ENCODE measurements at regions not wholly inside any gene's neighbourhood (a gene's known extent, or its start where the extent isn't known, plus 50 kb on each side); places are given as distances from the start of the nearest gene placed in this dataset.

GRCh38 chr3:106635826-106636225 is 741.4 kb upstream of the CCDC54 start:
- H3K27me3 Mint-ChIP-seq (ENCODE audit: unreplicated experiment): no peaks in the 10 kb centered on the region
- no peaks in the 10 kb centered on the region for H3K4me1 Mint-ChIP-seq (ENCODE audit: unreplicated experiment)
- H3K4me3 Mint-ChIP-seq (ENCODE audit: unreplicated experiment): no peak overlapping the region
- H3K9me3 Mint-ChIP-seq (ENCODE audit: unreplicated experiment): no peaks in the 10 kb centered on the region
- no peak overlapping the region for H3K27ac Mint-ChIP-seq (ENCODE audit: unreplicated experiment)
- H3K36me3 Mint-ChIP-seq (ENCODE audit: low read depth, unreplicated experiment): no peaks in the 10 kb centered on the region
- TF ChIP-seq, protein P1, sequence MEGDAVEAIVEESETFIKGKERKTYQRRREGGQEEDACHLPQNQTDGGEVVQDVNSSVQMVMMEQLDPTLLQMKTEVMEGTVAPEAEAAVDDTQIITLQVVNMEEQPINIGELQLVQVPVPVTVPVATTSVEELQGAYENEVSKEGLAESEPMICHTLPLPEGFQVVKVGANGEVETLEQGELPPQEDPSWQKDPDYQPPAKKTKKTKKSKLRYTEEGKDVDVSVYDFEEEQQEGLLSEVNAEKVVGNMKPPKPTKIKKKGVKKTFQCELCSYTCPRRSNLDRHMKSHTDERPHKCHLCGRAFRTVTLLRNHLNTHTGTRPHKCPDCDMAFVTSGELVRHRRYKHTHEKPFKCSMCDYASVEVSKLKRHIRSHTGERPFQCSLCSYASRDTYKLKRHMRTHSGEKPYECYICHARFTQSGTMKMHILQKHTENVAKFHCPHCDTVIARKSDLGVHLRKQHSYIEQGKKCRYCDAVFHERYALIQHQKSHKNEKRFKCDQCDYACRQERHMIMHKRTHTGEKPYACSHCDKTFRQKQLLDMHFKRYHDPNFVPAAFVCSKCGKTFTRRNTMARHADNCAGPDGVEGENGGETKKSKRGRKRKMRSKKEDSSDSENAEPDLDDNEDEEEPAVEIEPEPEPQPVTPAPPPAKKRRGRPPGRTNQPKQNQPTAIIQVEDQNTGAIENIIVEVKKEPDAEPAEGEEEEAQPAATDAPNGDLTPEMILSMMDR (IDR thresholded peaks at IDR 0.05; ENCODE audit: unreplicated experiment): no peak
- no peak for DNase-seq (ENCODE audit: low spot score)

- Mint-ChIP-seq H3K27me3 (ENCODE audit: unreplicated experiment) (no peaks in the 10 kb centered on the region), H3K4me3 (ENCODE audit: unreplicated experiment) (no peak overlapping the region), H3K27ac (ENCODE audit: unreplicated experiment) (no peak overlapping the region), H3K4me1 (ENCODE audit: unreplicated experiment) (no peaks in the 10 kb centered on the region), H3K9me3 (ENCODE audit: unreplicated experiment) (peaks cover 5% of the 10 kb centered on the region), H3K36me3 (ENCODE audit: low read depth, unreplicated experiment) (peaks cover 9% of the 10 kb centered on the region)
- TF ChIP-seq, protein P1 (IDR thresholded peaks at IDR 0.05; ENCODE audit: unreplicated experiment): no peak
- DNase-seq (ENCODE audit: low spot score): no peak
Measured at GRCh38 chr3:106640353-106640752, 736.9 kb upstream of the CCDC54 start.

DNA sequence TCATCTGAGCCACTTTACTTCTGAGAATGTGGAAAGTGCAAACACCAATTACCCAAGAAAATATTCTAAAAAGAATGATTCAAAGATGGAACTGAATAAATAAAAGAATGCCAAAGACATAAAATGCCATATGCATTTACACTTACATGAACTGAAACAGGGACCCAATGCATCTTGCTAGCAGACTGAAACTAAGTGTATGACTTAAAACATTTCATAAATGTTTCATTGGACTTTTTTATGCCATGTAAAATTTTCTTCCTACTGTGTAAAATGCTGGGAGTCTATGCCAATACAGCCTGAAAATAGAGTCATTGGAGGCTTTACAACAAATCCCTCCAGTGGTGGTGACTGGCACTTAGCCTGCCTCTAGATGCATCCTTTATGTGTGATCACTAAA is 735.1 kb upstream of the CCDC54 start:
- Mint-ChIP-seq H3K27ac (ENCODE audit: unreplicated experiment) (no peak overlapping the region), H3K4me1 (ENCODE audit: unreplicated experiment) (no peaks in the 10 kb centered on the region), H3K9me3 (ENCODE audit: unreplicated experiment) (peaks cover 9% of the 10 kb centered on the region), H3K4me3 (ENCODE audit: unreplicated experiment) (no peak overlapping the region), H3K36me3 (ENCODE audit: low read depth, unreplicated experiment) (peaks cover 9% of the 10 kb centered on the region), H3K27me3 (ENCODE audit: unreplicated experiment) (no peaks in the 10 kb centered on the region)
- TF ChIP-seq, protein P1 (IDR thresholded peaks at IDR 0.05; ENCODE audit: unreplicated experiment): no peak
- DNase-seq (ENCODE audit: low spot score): no peak

GRCh38 chr3:106643684-106644161 is 733.5 kb upstream of the CCDC54 start:
- Mint-ChIP-seq H3K27me3 (ENCODE audit: unreplicated experiment) (no peaks in the 10 kb centered on the region), H3K36me3 (ENCODE audit: low read depth, unreplicated experiment) (peaks cover 9% of the 10 kb centered on the region), H3K4me3 (ENCODE audit: unreplicated experiment) (no peak overlapping the region), H3K9me3 (ENCODE audit: unreplicated experiment) (peaks cover 9% of the 10 kb centered on the region), H3K27ac (ENCODE audit: unreplicated experiment) (no peak overlapping the region), H3K4me1 (ENCODE audit: unreplicated experiment) (no peaks in the 10 kb centered on the region)
- peak; percentile 3 for DNase-seq (ENCODE audit: low spot score)
- TF ChIP-seq, protein P1 (IDR thresholded peaks at IDR 0.05; ENCODE audit: unreplicated experiment): no peak

- no peaks in the 10 kb centered on the region for H3K36me3 Mint-ChIP-seq (ENCODE audit: low read depth, unreplicated experiment)
- H3K4me3 Mint-ChIP-seq (ENCODE audit: unreplicated experiment): no peak overlapping the region
- H3K27ac Mint-ChIP-seq (ENCODE audit: unreplicated experiment): no peak overlapping the region
- TF ChIP-seq, protein P1 (IDR thresholded peaks at IDR 0.05; ENCODE audit: unreplicated experiment): no peak
- no peaks in the 10 kb centered on the region for H3K9me3 Mint-ChIP-seq (ENCODE audit: unreplicated experiment)
- H3K27me3 Mint-ChIP-seq (ENCODE audit: unreplicated experiment): no peaks in the 10 kb centered on the region
- DNase-seq (ENCODE audit: low spot score): no peak
- H3K4me1 Mint-ChIP-seq (ENCODE audit: unreplicated experiment): no peaks in the 10 kb centered on the region
Measured at GRCh38 chr3:106673926-106674569, 703.2 kb upstream of the CCDC54 start.

Measured in endothelial cell (in vitro differentiated cells).